ENCODE measurements at regions not wholly inside any gene's neighbourhood (a gene's known extent, or its start where the extent isn't known, plus 50 kb on each side); places are given as distances from the start of the nearest gene placed in this dataset.

GRCh38 chr9:129321286-129322021 is 143.4 kb upstream of the IER5L start:
- in situ Hi-C loops (cut with MboI; ENCODE audit: low sequenced_read_pairs) = no loop called here

GRCh38 chr9:129320575-129321285 is 142.7 kb upstream of the IER5L start:
- in situ Hi-C loops (cut with MboI; ENCODE audit: low sequenced_read_pairs) = no loop called here

GRCh38 chr9:129319938-129320481 is 141.9 kb upstream of the IER5L start:
- in situ Hi-C loops (cut with MboI; ENCODE audit: low sequenced_read_pairs) = no loop called here

GRCh38 chr9:129319076-129319937 is 141.2 kb upstream of the IER5L start:
- in situ Hi-C loops (cut with MboI; ENCODE audit: low sequenced_read_pairs) = no loop called here

GRCh38 chr9:129318121-129319075 is 140.3 kb upstream of the IER5L start:
- in situ Hi-C loops (cut with MboI; ENCODE audit: low sequenced_read_pairs) = no loop called here

- in situ Hi-C loops (cut with MboI; ENCODE audit: low sequenced_read_pairs) = no loop called here
Measured at GRCh38 chr9:129317179-129318011, 139.3 kb upstream of the IER5L start.

GRCh38 chr9:129316281-129317030 is 138.4 kb upstream of the IER5L start:
- in situ Hi-C loops (cut with MboI; ENCODE audit: low sequenced_read_pairs) = no loop called here

GRCh38 chr9:129313331-129313955 is 135.4 kb upstream of the IER5L start:
- in situ Hi-C loops (cut with MboI; ENCODE audit: low sequenced_read_pairs) = no loop called here

GRCh38 chr9:129312251-129313122 is 134.4 kb upstream of the IER5L start:
- in situ Hi-C loops (cut with MboI; ENCODE audit: low sequenced_read_pairs) = no loop called here

- in situ Hi-C loops (cut with MboI; ENCODE audit: low sequenced_read_pairs) = no loop called here
Measured at GRCh38 chr9:129311643-129312042, 133.6 kb upstream of the IER5L start.

GRCh38 chr9:129310666-129311350 is 132.7 kb upstream of the IER5L start:
- in situ Hi-C loops (cut with MboI; ENCODE audit: low sequenced_read_pairs) = no loop called here

GRCh38 chr9:129309906-129310305 is 131.8 kb upstream of the IER5L start:
- in situ Hi-C loops (cut with MboI; ENCODE audit: low sequenced_read_pairs) = no loop called here

GRCh38 chr9:129309041-129309430 is 131.0 kb upstream of the IER5L start:
- in situ Hi-C loops (cut with MboI; ENCODE audit: low sequenced_read_pairs) = no loop called here

- in situ Hi-C loops (cut with MboI; ENCODE audit: low sequenced_read_pairs) = no loop called here
Measured at GRCh38 chr9:129307227-129307970, 129.3 kb upstream of the IER5L start.

- in situ Hi-C loops (cut with MboI; ENCODE audit: low sequenced_read_pairs) = no loop called here
Measured at GRCh38 chr9:129306318-129306973, 128.4 kb upstream of the IER5L start.
